Neural crest cell (in vitro differentiated cells): ENCODE measurements at regions not wholly inside any gene's neighbourhood (a gene's known extent, or its start where the extent isn't known, plus 50 kb on each side); places are given as distances from the start of the nearest gene placed in this dataset.

ENCODE experiments used
- DNase-seq: peaks from one replicate; pipeline ENCODE4 v3.0.0; 2021; ENCODE audit warnings: low read depth, mixed read lengths, low spot score
- H3K27ac Mint-ChIP-seq: one replicate; pipeline ENCODE4 v1.8.0; 2021; ENCODE audit warnings: mild to moderate bottlenecking, mixed read lengths; ENCODE audit not compliant: unreplicated experiment
- H3K27me3 Mint-ChIP-seq: 2 replicates; pipeline ENCODE4 v1.8.0; 2021; ENCODE audit warnings: low read depth, mild to moderate bottlenecking, mixed read lengths
- H3K36me3 Mint-ChIP-seq: 2 replicates; pipeline ENCODE4 v1.8.0; 2021; ENCODE audit warnings: low read depth, mild to moderate bottlenecking, mixed read lengths
- H3K4me1 Mint-ChIP-seq: 2 replicates; pipeline ENCODE4 v1.8.0; 2021; ENCODE audit warnings: mixed read lengths
- H3K4me3 Mint-ChIP-seq: one replicate; pipeline ENCODE4 v1.8.0; 2021; ENCODE audit warnings: mild to moderate bottlenecking, mixed read lengths
- H3K9me3 Mint-ChIP-seq: 2 replicates; pipeline ENCODE4 v1.8.0; 2021; ENCODE audit warnings: mixed read lengths
- TF ChIP-seq, protein P1 (sequence below): fragments of 200-600 bp; sonication (generic); conservative IDR thresholded peaks from 2 replicates; pipeline ENCODE4 v1.5.0; 2021; ENCODE audit warnings: antibody characterized with exemption, mild to moderate bottlenecking

GRCh38 chr10:50991456-50992355, 82.6 kb upstream of the PRKG1 start:
- H3K27ac Mint-ChIP-seq, result peak overlapping the region; percentile 40
- H3K4me1 Mint-ChIP-seq, result peaks cover 19% of the 10 kb centered on the region
- TF ChIP-seq, protein P1, sequence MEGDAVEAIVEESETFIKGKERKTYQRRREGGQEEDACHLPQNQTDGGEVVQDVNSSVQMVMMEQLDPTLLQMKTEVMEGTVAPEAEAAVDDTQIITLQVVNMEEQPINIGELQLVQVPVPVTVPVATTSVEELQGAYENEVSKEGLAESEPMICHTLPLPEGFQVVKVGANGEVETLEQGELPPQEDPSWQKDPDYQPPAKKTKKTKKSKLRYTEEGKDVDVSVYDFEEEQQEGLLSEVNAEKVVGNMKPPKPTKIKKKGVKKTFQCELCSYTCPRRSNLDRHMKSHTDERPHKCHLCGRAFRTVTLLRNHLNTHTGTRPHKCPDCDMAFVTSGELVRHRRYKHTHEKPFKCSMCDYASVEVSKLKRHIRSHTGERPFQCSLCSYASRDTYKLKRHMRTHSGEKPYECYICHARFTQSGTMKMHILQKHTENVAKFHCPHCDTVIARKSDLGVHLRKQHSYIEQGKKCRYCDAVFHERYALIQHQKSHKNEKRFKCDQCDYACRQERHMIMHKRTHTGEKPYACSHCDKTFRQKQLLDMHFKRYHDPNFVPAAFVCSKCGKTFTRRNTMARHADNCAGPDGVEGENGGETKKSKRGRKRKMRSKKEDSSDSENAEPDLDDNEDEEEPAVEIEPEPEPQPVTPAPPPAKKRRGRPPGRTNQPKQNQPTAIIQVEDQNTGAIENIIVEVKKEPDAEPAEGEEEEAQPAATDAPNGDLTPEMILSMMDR, result no peak
- H3K36me3 Mint-ChIP-seq, result no peaks in the 10 kb centered on the region
- peak overlapping the region; percentile 97 for H3K4me3 Mint-ChIP-seq
- no peak for DNase-seq
- H3K9me3 Mint-ChIP-seq, result no peaks in the 10 kb centered on the region
- H3K27me3 Mint-ChIP-seq, result peaks cover 61% of the 10 kb centered on the region

DNA sequence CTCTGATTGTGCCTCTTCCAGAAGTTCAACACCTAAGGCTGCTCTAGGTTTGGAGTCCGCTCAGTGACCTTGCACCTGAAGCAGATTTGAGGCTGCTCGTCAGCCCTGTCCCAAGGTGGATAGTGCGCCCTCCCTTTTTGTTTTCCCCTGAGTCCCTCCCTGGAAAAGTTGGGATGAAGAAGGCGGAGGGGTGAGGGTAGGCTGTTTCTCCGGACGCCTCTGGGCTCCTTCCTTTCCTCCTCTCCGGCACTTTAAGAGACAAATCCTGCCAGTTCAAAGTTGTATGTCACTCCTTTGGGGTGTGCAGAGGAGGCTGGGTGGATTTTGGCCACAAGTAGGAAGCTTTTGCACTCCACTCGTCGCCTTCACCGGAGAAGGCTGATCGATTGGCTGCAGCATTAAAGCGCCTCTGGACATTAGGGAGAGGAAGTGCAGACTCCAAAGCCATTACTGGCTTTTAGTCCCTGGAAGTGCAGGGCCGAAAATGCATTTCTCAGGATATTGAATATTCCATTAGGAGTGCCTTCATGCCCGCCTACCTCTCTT, 81.9 kb upstream of the PRKG1 start:
- TF ChIP-seq, protein P1, result no peak
- peak overlapping the region; percentile 91 for H3K4me3 Mint-ChIP-seq
- no peak overlapping the region for H3K27ac Mint-ChIP-seq
- peaks cover 59% of the 10 kb centered on the region for H3K27me3 Mint-ChIP-seq
- H3K4me1 Mint-ChIP-seq, result peaks cover 19% of the 10 kb centered on the region
- no peak for DNase-seq
- H3K36me3 Mint-ChIP-seq, result no peaks in the 10 kb centered on the region
- no peaks in the 10 kb centered on the region for H3K9me3 Mint-ChIP-seq

GRCh38 chr10:50992972-50993766, 81.1 kb upstream of the PRKG1 start:
- Mint-ChIP-seq H3K9me3 (no peaks in the 10 kb centered on the region), H3K27ac (no peak overlapping the region)

DNA sequence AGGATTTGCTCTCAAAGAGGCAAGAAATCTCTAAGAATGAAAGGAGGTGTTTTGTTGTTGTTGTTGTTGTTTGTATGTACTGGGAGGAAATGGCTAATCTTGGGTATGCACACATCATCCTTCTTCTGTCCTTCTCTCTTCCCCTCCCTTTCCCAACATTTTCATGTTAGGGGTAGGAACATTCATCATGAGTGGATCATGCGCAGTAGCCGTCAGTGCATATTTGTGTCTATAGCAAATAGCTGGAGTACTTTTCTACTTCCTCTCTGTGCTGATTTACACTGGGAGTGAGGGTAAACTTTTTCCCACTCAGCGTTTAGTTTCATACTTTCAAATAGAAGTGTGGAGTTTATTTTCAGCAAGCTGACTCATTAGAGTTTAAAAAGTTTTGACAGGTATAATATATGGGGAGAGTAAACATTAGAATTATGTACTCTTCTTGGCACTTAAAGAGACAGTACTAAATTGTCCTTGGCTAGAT, 80.5 kb upstream of the PRKG1 start:
- Mint-ChIP-seq H3K9me3 (no peaks in the 10 kb centered on the region), H3K4me1 (peaks cover 19% of the 10 kb centered on the region), H3K36me3 (no peaks in the 10 kb centered on the region), H3K4me3 (peak overlapping the region; percentile 21), H3K27me3 (peaks cover 48% of the 10 kb centered on the region), H3K27ac (no peak overlapping the region)
- TF ChIP-seq, protein P1, result no peak
- DNase-seq, result no peak

More at GRCh38 chr10:50992972-50993766, 81.1 kb upstream of the PRKG1 start:
- Mint-ChIP-seq H3K36me3 (no peaks in the 10 kb centered on the region), H3K4me1 (peaks cover 19% of the 10 kb centered on the region), H3K27me3 (peaks cover 54% of the 10 kb centered on the region), H3K4me3 (peak overlapping the region; percentile 91)
- no peak for DNase-seq
- TF ChIP-seq, protein P1, result no peak

DNA sequence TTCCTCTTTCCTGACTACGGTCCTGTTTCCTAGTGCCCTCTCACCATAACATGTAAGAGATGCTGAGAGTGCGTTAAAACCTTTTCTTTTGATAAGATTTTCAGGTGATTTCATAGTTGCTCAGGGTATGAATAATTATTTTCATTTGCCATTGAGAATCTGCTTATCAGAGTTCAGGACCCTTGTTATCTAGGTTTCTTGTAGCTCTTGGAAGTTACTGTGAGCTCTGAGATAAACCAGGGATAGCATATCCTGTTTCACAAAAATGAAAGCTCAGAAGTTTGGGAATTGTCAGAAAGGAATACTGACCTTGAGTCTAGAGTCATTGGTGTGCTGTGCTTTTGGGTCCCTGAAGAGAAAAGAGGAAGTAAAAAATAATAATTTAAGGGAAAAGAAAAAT, 76.8 kb upstream of the PRKG1 start:
- Mint-ChIP-seq H3K36me3 (no peaks in the 10 kb centered on the region), H3K4me3 (no peak overlapping the region), H3K9me3 (no peaks in the 10 kb centered on the region), H3K4me1 (peaks cover 7% of the 10 kb centered on the region), H3K27me3 (peaks cover 19% of the 10 kb centered on the region), H3K27ac (no peak overlapping the region)
- DNase-seq, result no peak
- TF ChIP-seq, protein P1, result no peak
